IMR-90 (cell line): ENCODE measurements at regions not wholly inside any gene's neighbourhood (a gene's known extent, or its start where the extent isn't known, plus 50 kb on each side); places are given as distances from the start of the nearest gene placed in this dataset.

Source experiments
- ATAC-seq: fragments of 200-7000 bp; cut with Tn5 transposase; 2 replicates; pipeline ENCODE4 v1.9.1; 2020; ENCODE audit warnings: low read depth, mild to moderate bottlenecking, moderate library complexity
- BruUV-seq: library from RNA; stranded (reverse); fragments of 400-500 nt; replicated peaks from 2 replicates; lab custom pipeline; 2021; lab: Mats Ljungman, UMichigan
- CTCF ChIA-PET: fragments of 300-600 bp; formaldehyde crosslinking; extraction: SDS; loops from one replicate; lab custom pipeline; 2021; ENCODE audit warnings: antibody characterized with exemption; lab: Yijun Ruan, JAX
- POLR2A ChIA-PET: fragments of 300-600 bp; sonication (Branson Sonifier 250); formaldehyde crosslinking; loops from one replicate; lab custom pipeline; 2022; ENCODE audit warnings: antibody characterized with exemption; ENCODE audit not compliant: unreplicated experiment; lab: Charles Lee
- DNase-seq: peaks from one replicate; pipeline ENCODE4 v3.0.0; 2013
- H2AFZ ChIP-seq: replicated peaks from 2 replicates; pipeline ENCODE3; 2013; ENCODE audit warnings: low read length, mild to moderate bottlenecking; ENCODE audit not compliant: poor library complexity
- H2AK5ac ChIP-seq: 2 replicates; pipeline ENCODE4 v1.6.1; 2013; ENCODE audit warnings: low read depth, low read length, inconsistent platforms
- H2AK9ac ChIP-seq: replicated peaks from 2 replicates; pipeline ENCODE3; 2013; ENCODE audit warnings: mild to moderate bottlenecking, low read depth, low read length, moderate library complexity; ENCODE audit not compliant: poor library complexity
- H2BK120ac ChIP-seq: 2 replicates; pipeline ENCODE4 v1.6.1; 2013; ENCODE audit warnings: low read depth, low read length, inconsistent platforms
- H2BK15ac ChIP-seq: 3 replicates; pipeline ENCODE4 v1.6.1; 2013; ENCODE audit warnings: low read depth, low read length, inconsistent platforms
- H2BK20ac ChIP-seq: 2 replicates; pipeline ENCODE4 v1.6.1; 2013; ENCODE audit warnings: low read depth, mild to moderate bottlenecking, inconsistent platforms, low read length, moderate library complexity
- H2BK5ac ChIP-seq: 2 replicates; pipeline ENCODE4 v1.6.1; 2013; ENCODE audit warnings: mild to moderate bottlenecking, low read depth, low read length, inconsistent platforms; ENCODE audit not compliant: poor library complexity, severe bottlenecking
- H3K14ac ChIP-seq: replicated peaks from 2 replicates; pipeline ENCODE4 v1.6.1; 2013; ENCODE audit warnings: low read depth, low read length, inconsistent platforms
- H3K18ac ChIP-seq: 2 replicates; pipeline ENCODE4 v1.6.1; 2013; ENCODE audit warnings: low read depth, low read length, control low read depth
- H3K23ac ChIP-seq: 2 replicates; pipeline ENCODE4 v1.6.1; 2013; ENCODE audit warnings: low read depth, low read length, inconsistent platforms
- H3K27ac ChIP-seq: 2 replicates; pipeline ENCODE4 v1.5.1; 2013; ENCODE audit warnings: mild to moderate bottlenecking, control low read depth, low read length; ENCODE audit not compliant: insufficient read depth
- H3K27me3 ChIP-seq: 2 replicates; pipeline ENCODE4 v1.6.1; 2013; ENCODE audit warnings: low read length; ENCODE audit not compliant: control insufficient read depth, insufficient read depth
- H3K36me3 ChIP-seq: 2 replicates; pipeline ENCODE4 v1.6.1; 2013; ENCODE audit warnings: low read length, mixed read lengths; ENCODE audit not compliant: control insufficient read depth, insufficient read depth
- H3K4ac ChIP-seq: 2 replicates; pipeline ENCODE4 v1.6.1; 2013; ENCODE audit warnings: low read depth, low read length, inconsistent platforms
- H3K4me1 ChIP-seq: 2 replicates; pipeline ENCODE4 v1.6.1; 2013; ENCODE audit warnings: low read length, mixed read lengths; ENCODE audit not compliant: control insufficient read depth, insufficient read depth
- H3K4me2 ChIP-seq: 2 replicates; pipeline ENCODE4 v1.6.1; 2013; ENCODE audit warnings: low read depth, mild to moderate bottlenecking, control low read depth, low read length, moderate library complexity
- H3K4me3 ChIP-seq: 2 replicates; pipeline ENCODE4 v1.5.1; 2013; ENCODE audit warnings: low read depth, mild to moderate bottlenecking, control low read depth, low read length, moderate library complexity; ENCODE audit not compliant: insufficient read depth
- H3K56ac ChIP-seq: 2 replicates; pipeline ENCODE4 v1.6.1; 2013; ENCODE audit warnings: low read length, inconsistent platforms; ENCODE audit not compliant: insufficient read depth; ENCODE audit errors: extremely low read depth
- H3K79me1 ChIP-seq, 2 experiments: 2 replicates each; pipeline ENCODE4 v1.6.1; 2013; ENCODE audit warnings: low read length in 2 of 2, inconsistent platforms in 1 of 2, low read depth in 1 of 2
- H3K9ac ChIP-seq: 2 replicates; pipeline ENCODE4 v1.6.1; 2013; ENCODE audit warnings: low read depth, low read length, control low read depth
- H3K9me1 ChIP-seq: 2 replicates; pipeline ENCODE4 v1.6.1; 2013; ENCODE audit warnings: low read length, inconsistent platforms; ENCODE audit not compliant: insufficient read depth
- H3K9me3 ChIP-seq: 2 replicates; pipeline ENCODE4 v1.6.1; 2013; ENCODE audit warnings: low read length; ENCODE audit not compliant: control insufficient read depth, insufficient read depth
- H4K20me1 ChIP-seq: 2 replicates; pipeline ENCODE4 v1.6.1; 2013; ENCODE audit warnings: low read length, inconsistent platforms; ENCODE audit not compliant: insufficient read depth
- H4K5ac ChIP-seq: 2 replicates; pipeline ENCODE4 v1.6.1; 2013; ENCODE audit warnings: mild to moderate bottlenecking, low read depth, low read length, control low read depth
- H4K8ac ChIP-seq, 2 experiments: 2 replicates each; pipeline ENCODE4 v1.6.1; 2013; ENCODE audit warnings: low read depth in 2 of 2, low read length in 2 of 2, control low read depth in 1 of 2, inconsistent platforms in 1 of 2
- H4K91ac ChIP-seq: 2 replicates; pipeline ENCODE4 v1.6.1; 2013; ENCODE audit warnings: low read depth, low read length, inconsistent platforms; ENCODE audit not compliant: insufficient read depth
- MAFK ChIP-seq: IDR thresholded peaks from 2 replicates; pipeline ENCODE4 v1.6.1; 2012; ENCODE audit warnings: low read depth, low read length, improper control_type of control experiment
- MXI1 ChIP-seq: IDR thresholded peaks from 2 replicates; pipeline ENCODE4 v1.6.1; 2012; ENCODE audit warnings: low read depth, mild to moderate bottlenecking, low read length, moderate library complexity, borderline replicate concordance
- NFE2L2 ChIP-seq: fragments of 150-350 bp; IDR thresholded peaks from 2 replicates; pipeline ENCODE4 v1.6.1; 2016; ENCODE audit warnings: low read depth, mild to moderate bottlenecking, low read length
- POLR2A ChIP-seq: IDR thresholded peaks from 2 replicates; pipeline ENCODE4 v1.6.1; 2012; ENCODE audit warnings: mild to moderate bottlenecking, low read depth, low read length
- RAD21 ChIP-seq: IDR thresholded peaks from 2 replicates; pipeline ENCODE4 v1.6.1; 2012; ENCODE audit warnings: low read length, improper control_type of control experiment
- RCOR1 ChIP-seq: IDR thresholded peaks from 2 replicates; pipeline ENCODE4 v1.6.1; 2012; ENCODE audit warnings: mild to moderate bottlenecking, low read length, improper control_type of control experiment; ENCODE audit not compliant: insufficient replicate concordance
- SMC3 ChIP-seq: fragments of 150-350 bp; IDR thresholded peaks from 2 replicates; pipeline ENCODE4 v1.6.1; 2016; ENCODE audit warnings: low read depth, mild to moderate bottlenecking, antibody characterized with exemption, low read length, moderate library complexity
- WGBS, 2 experiments: methylation state at CpG; one replicate each; pipeline versions ENCODE4 v1.1.5 to v1.1.7; 2013; ENCODE audit warnings: missing lambda C conversion rate in 2 of 2; ENCODE audit not compliant: insufficient read length in 1 of 2; ENCODE audit errors: extremely low coverage in 2 of 2; 5-methylcytosine and 5-hydroxymethylcytosine counted together
- dilution Hi-C: fragments of 300-500 bp; cut with HindIII; formaldehyde crosslinking; loops from one replicate; pipeline ENCODE4 v1.14.3; 2018; ENCODE audit warnings: low sequenced_read_pairs; ENCODE audit not compliant: unreplicated experiment
- in situ Hi-C: fragments of 300-500 bp; cut with MboI; formaldehyde crosslinking; loops from 3 replicates; pipeline ENCODE4 v1.14.3; 2019; ENCODE audit warnings: low sequenced_read_pairs, inconsistent platforms, mixed read lengths
- intact Hi-C: fragments of 100-400 bp; cut with micrococcal nuclease; formaldehyde crosslinking; loops from 2 replicates; pipeline ENCODE4 v1.10.0; 2022
- TF ChIP-seq, protein P1 (sequence below): fragments of 150-350 bp; IDR thresholded peaks from 2 replicates; pipeline ENCODE4 v1.6.1; 2016; ENCODE audit warnings: low read depth, mild to moderate bottlenecking, low read length, moderate library complexity, borderline replicate concordance

GRCh38 chr6:81120280-81120679, 632.2 kb downstream of the TENT5A start:
- Histone ChIP-seq H3K79me1 (no peaks in the 10 kb centered on the region), H3K56ac (no peak overlapping the region), H2BK20ac (no peak overlapping the region), H2AK5ac (no peak overlapping the region), H4K20me1 (no peaks in the 10 kb centered on the region), H3K36me3 (no peaks in the 10 kb centered on the region), H2BK120ac (no peak overlapping the region), H2BK15ac (no peak overlapping the region), H4K5ac (no peak overlapping the region), H4K8ac (no peak overlapping the region), H3K9me3 (no peaks in the 10 kb centered on the region), H3K14ac (no peak overlapping the region), H3K18ac (no peak overlapping the region), H3K4ac (no peak overlapping the region), H2BK5ac (no peak overlapping the region), H4K91ac (no peak overlapping the region), H3K9me1 (no peaks in the 10 kb centered on the region), H3K4me3 (no peak overlapping the region), H3K27me3 (no peaks in the 10 kb centered on the region), H3K23ac (no peak overlapping the region), H3K4me2 (no peak overlapping the region), H3K4me1 (no peaks in the 10 kb centered on the region), H2AFZ (no peak overlapping the region), H3K9ac (no peak overlapping the region), H2AK9ac (no peak overlapping the region), H3K27ac (no peak overlapping the region)
- ChIA-PET CTCF (interaction anchor here (0.6 kb wide), 1 partner anchor 694 kb away, joined by 3 read pairs; no protein-coding TSS in a partner anchor), POLR2A (no interaction called here)
- BruUV-seq: no TSS peak
- DNase-seq (no peak), ATAC-seq (no peak)
- dilution Hi-C loops: no loop called here
- 100% methylated on average over 1 of the region's 3 CpGs; no CpG with 5 or more reads in 1 of the 2 experiments for WGBS, 2 experiments
- in situ Hi-C loops: no loop called here
- intact Hi-C loops: no loop called here
- no peak for TF ChIP-seq MAFK
- TF ChIP-seq POLR2A: no peak
- TF ChIP-seq, protein P1, sequence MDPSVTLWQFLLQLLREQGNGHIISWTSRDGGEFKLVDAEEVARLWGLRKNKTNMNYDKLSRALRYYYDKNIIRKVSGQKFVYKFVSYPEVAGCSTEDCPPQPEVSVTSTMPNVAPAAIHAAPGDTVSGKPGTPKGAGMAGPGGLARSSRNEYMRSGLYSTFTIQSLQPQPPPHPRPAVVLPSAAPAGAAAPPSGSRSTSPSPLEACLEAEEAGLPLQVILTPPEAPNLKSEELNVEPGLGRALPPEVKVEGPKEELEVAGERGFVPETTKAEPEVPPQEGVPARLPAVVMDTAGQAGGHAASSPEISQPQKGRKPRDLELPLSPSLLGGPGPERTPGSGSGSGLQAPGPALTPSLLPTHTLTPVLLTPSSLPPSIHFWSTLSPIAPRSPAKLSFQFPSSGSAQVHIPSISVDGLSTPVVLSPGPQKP: no peak
- no peak for TF ChIP-seq RCOR1
- no peak for TF ChIP-seq MXI1
- TF ChIP-seq NFE2L2: no peak
- TF ChIP-seq SMC3: no peak
- TF ChIP-seq RAD21: no peak
